ENCODE measurements at regions not wholly inside any gene's neighbourhood (a gene's known extent, or its start where the extent isn't known, plus 50 kb on each side); places are given as distances from the start of the nearest gene placed in this dataset.

DNA sequence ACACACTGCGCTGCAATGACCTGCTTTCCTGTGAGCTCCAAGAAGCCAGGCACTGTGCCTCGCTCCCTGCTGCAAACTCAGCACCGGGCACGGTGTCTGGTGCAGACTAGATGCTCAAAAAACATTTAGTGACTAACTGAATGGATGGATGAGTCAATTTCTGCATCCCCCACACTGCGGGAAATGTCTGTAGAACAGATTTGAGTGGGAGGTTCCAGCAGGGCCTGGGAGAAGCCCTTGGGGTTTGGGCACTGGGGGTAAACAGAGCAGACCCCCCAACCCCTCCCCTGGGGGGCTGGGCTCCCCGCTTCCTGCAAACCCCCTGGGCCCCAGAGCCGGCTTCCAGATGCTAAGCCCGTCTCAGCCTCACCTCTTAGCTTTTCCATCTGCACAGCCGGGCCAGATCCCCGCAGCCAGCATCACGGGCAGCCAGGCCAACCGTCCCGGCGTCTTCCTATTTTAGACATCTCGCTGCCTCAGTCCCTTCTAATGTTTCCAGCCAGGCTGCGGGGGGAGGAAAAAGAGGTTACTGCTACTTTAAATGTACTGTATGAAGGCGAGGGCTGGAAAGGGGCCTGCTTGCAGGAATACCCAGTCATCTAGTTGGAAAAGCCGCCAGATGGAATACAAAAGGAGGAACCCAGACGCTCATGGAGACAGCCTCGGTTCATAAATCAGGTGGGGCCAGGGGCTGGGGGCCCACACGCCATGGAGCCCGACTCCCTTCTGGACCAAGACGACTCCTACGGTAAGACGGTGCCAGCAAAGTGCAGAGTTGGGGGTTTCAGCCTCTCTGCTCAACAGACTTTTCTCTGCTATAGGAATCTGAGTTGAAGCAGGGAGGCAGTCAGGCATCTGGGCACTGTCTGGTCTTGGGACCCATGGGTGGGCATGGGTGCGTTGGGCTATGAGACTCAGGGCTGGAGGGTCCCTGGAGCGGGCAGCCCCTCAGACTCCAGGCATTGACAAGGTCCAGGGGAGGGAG, 67.1 kb upstream of the GGTA1 start:
- TF ChIP-seq EZH2 (IDR thresholded peaks at IDR 0.05; ENCODE audit: borderline replicate concordance, insufficient read depth, low read length, poor library complexity, severe bottlenecking): no peak
- no peak for TF ChIP-seq EP300 (conservative IDR thresholded peaks at IDR 0.05; ENCODE audit: poor library complexity, severe bottlenecking)
- TF ChIP-seq, protein P1, sequence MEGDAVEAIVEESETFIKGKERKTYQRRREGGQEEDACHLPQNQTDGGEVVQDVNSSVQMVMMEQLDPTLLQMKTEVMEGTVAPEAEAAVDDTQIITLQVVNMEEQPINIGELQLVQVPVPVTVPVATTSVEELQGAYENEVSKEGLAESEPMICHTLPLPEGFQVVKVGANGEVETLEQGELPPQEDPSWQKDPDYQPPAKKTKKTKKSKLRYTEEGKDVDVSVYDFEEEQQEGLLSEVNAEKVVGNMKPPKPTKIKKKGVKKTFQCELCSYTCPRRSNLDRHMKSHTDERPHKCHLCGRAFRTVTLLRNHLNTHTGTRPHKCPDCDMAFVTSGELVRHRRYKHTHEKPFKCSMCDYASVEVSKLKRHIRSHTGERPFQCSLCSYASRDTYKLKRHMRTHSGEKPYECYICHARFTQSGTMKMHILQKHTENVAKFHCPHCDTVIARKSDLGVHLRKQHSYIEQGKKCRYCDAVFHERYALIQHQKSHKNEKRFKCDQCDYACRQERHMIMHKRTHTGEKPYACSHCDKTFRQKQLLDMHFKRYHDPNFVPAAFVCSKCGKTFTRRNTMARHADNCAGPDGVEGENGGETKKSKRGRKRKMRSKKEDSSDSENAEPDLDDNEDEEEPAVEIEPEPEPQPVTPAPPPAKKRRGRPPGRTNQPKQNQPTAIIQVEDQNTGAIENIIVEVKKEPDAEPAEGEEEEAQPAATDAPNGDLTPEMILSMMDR (IDR thresholded peaks at IDR 0.05; ENCODE audit: poor library complexity, severe bottlenecking): no peak
- TF ChIP-seq POLR2AphosphoS5 (IDR thresholded peaks at IDR 0.05): no peak
- TF ChIP-seq, protein P2, sequence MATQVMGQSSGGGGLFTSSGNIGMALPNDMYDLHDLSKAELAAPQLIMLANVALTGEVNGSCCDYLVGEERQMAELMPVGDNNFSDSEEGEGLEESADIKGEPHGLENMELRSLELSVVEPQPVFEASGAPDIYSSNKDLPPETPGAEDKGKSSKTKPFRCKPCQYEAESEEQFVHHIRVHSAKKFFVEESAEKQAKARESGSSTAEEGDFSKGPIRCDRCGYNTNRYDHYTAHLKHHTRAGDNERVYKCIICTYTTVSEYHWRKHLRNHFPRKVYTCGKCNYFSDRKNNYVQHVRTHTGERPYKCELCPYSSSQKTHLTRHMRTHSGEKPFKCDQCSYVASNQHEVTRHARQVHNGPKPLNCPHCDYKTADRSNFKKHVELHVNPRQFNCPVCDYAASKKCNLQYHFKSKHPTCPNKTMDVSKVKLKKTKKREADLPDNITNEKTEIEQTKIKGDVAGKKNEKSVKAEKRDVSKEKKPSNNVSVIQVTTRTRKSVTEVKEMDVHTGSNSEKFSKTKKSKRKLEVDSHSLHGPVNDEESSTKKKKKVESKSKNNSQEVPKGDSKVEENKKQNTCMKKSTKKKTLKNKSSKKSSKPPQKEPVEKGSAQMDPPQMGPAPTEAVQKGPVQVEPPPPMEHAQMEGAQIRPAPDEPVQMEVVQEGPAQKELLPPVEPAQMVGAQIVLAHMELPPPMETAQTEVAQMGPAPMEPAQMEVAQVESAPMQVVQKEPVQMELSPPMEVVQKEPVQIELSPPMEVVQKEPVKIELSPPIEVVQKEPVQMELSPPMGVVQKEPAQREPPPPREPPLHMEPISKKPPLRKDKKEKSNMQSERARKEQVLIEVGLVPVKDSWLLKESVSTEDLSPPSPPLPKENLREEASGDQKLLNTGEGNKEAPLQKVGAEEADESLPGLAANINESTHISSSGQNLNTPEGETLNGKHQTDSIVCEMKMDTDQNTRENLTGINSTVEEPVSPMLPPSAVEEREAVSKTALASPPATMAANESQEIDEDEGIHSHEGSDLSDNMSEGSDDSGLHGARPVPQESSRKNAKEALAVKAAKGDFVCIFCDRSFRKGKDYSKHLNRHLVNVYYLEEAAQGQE (IDR thresholded peaks at IDR 0.05; ENCODE audit: borderline replicate concordance): no peak
- TF ChIP-seq RAD21 (conservative IDR thresholded peaks at IDR 0.05): no peak
- TF ChIP-seq MXI1 (conservative IDR thresholded peaks at IDR 0.05; ENCODE audit: poor library complexity, severe bottlenecking): no peak
